ENCODE measurements at regions not wholly inside any gene's neighbourhood (a gene's known extent, or its start where the extent isn't known, plus 50 kb on each side); places are given as distances from the start of the nearest gene placed in this dataset.

- CTCF ChIA-PET: no interaction called here
- intact Hi-C loops (cut with micrococcal nuclease): no loop called here
- H3K4me2 ChIP-seq (ENCODE audit: low read length): no peak overlapping the region
These were observed 771.6 kb downstream of the EFNB2 start for GRCh38 chr13:105763851-105764250.

GRCh38 chr13:105762096-105762495, 773.4 kb downstream of the EFNB2 start:
- Histone ChIP-seq H3K27ac (ENCODE audit: low read length) (no peak overlapping the region), H3K79me2 (ENCODE audit: low read length) (no peaks in the 10 kb centered on the region), H3K4me3 (ENCODE audit: low read length) (no peak overlapping the region), H2AFZ (ENCODE audit: low read length) (no peak overlapping the region), H3K36me3 (ENCODE audit: low read depth, low read length) (no peaks in the 10 kb centered on the region), H3K9me3 (ENCODE audit: low read length) (no peaks in the 10 kb centered on the region), H3K4me2 (ENCODE audit: low read length) (no peak overlapping the region), H3K27me3 (ENCODE audit: low read length) (no peaks in the 10 kb centered on the region), H3K4me1 (ENCODE audit: insufficient read depth, low read length) (no peaks in the 10 kb centered on the region), H3K9me2 (replicated peaks; ENCODE audit: low read length) (no peaks in the 10 kb centered on the region), H3F3A (ENCODE audit: low read length, unreplicated experiment) (no peaks in the 10 kb centered on the region), H3K9ac (ENCODE audit: low read length) (no peak overlapping the region), H4K20me1 (ENCODE audit: low read length) (no peaks in the 10 kb centered on the region)
- intact Hi-C loops (cut with micrococcal nuclease): no loop called here
- no TSS peak for BruUV-seq (replicated peaks)
- POLR2A ChIA-PET (ENCODE audit: unreplicated experiment): interaction anchor here (0.7 kb wide), 1 partner anchor 93 kb away, joined by 3 read pairs; no protein-coding TSS in a partner anchor
- no peak for ATAC-seq
- DNase-seq: no peak
- TF ChIP-seq CTCF (conservative IDR thresholded peaks at IDR 0.05; ENCODE audit: low read depth, low read length) (no peak), EZH2 (IDR thresholded peaks at IDR 0.05; ENCODE audit: low read length, unreplicated experiment) (no peak), EZH2phosphoT487 (IDR thresholded peaks at IDR 0.05; ENCODE audit: borderline replicate concordance, low read length) (no peak)
- CTCF ChIA-PET: no interaction called here

More at GRCh38 chr13:105763851-105764250, 771.6 kb downstream of the EFNB2 start:
- ATAC-seq (no peak), DNase-seq (no peak)
- BruUV-seq (replicated peaks): no TSS peak
- H3K27me3 ChIP-seq (ENCODE audit: low read length): no peaks in the 10 kb centered on the region
- no peaks in the 10 kb centered on the region for H3K4me1 ChIP-seq (ENCODE audit: insufficient read depth, low read length)
- H3K9me2 ChIP-seq (replicated peaks; ENCODE audit: low read length): no peaks in the 10 kb centered on the region
- no peak overlapping the region for H2AFZ ChIP-seq (ENCODE audit: low read length)
- H3K9ac ChIP-seq (ENCODE audit: low read length): no peak overlapping the region
- no peaks in the 10 kb centered on the region for H3F3A ChIP-seq (ENCODE audit: low read length, unreplicated experiment)
- H3K9me3 ChIP-seq (ENCODE audit: low read length): no peaks in the 10 kb centered on the region
- TF ChIP-seq EZH2phosphoT487 (IDR thresholded peaks at IDR 0.05; ENCODE audit: borderline replicate concordance, low read length) (no peak), EZH2 (IDR thresholded peaks at IDR 0.05; ENCODE audit: low read length, unreplicated experiment) (no peak), CTCF (conservative IDR thresholded peaks at IDR 0.05; ENCODE audit: low read depth, low read length) (no peak)
- no peaks in the 10 kb centered on the region for H3K36me3 ChIP-seq (ENCODE audit: low read depth, low read length)
- POLR2A ChIA-PET (ENCODE audit: unreplicated experiment): no interaction called here
- H3K4me3 ChIP-seq (ENCODE audit: low read length): no peak overlapping the region
- no peak overlapping the region for H3K27ac ChIP-seq (ENCODE audit: low read length)
- no peaks in the 10 kb centered on the region for H3K79me2 ChIP-seq (ENCODE audit: low read length)
- H4K20me1 ChIP-seq (ENCODE audit: low read length): no peaks in the 10 kb centered on the region

GRCh38 chr13:105758918-105759860, 776.3 kb downstream of the EFNB2 start:
- Histone ChIP-seq H3K4me1 (ENCODE audit: insufficient read depth, low read length) (no peaks in the 10 kb centered on the region), H3F3A (ENCODE audit: low read length, unreplicated experiment) (no peaks in the 10 kb centered on the region), H3K27ac (ENCODE audit: low read length) (no peak overlapping the region), H3K27me3 (ENCODE audit: low read length) (no peaks in the 10 kb centered on the region), H3K36me3 (ENCODE audit: low read depth, low read length) (no peaks in the 10 kb centered on the region), H3K79me2 (ENCODE audit: low read length) (no peaks in the 10 kb centered on the region), H3K9me3 (ENCODE audit: low read length) (no peaks in the 10 kb centered on the region), H3K4me3 (ENCODE audit: low read length) (no peak overlapping the region), H3K9me2 (replicated peaks; ENCODE audit: low read length) (no peaks in the 10 kb centered on the region), H3K4me2 (ENCODE audit: low read length) (no peak overlapping the region), H4K20me1 (ENCODE audit: low read length) (no peaks in the 10 kb centered on the region), H3K9ac (ENCODE audit: low read length) (no peak overlapping the region), H2AFZ (ENCODE audit: low read length) (no peak overlapping the region)
- no peak for DNase-seq
- no TSS peak for BruUV-seq (replicated peaks)
- no peak for TF ChIP-seq EZH2phosphoT487 (IDR thresholded peaks at IDR 0.05; ENCODE audit: borderline replicate concordance, low read length)
- no peak for TF ChIP-seq CTCF (conservative IDR thresholded peaks at IDR 0.05; ENCODE audit: low read depth, low read length)
- no peak for TF ChIP-seq EZH2 (IDR thresholded peaks at IDR 0.05; ENCODE audit: low read length, unreplicated experiment)
- intact Hi-C loops (cut with micrococcal nuclease): no loop called here
- POLR2A ChIA-PET (ENCODE audit: unreplicated experiment): no interaction called here
- CTCF ChIA-PET: no interaction called here
- ATAC-seq: no peak
